DMS 273 (cell line): ENCODE measurements at regions not wholly inside any gene's neighbourhood (a gene's known extent, or its start where the extent isn't known, plus 50 kb on each side); places are given as distances from the start of the nearest gene placed in this dataset.

ENCODE experiments used
- DNase-seq: peaks from one replicate; lab custom pipeline; 2025; ENCODE audit not compliant: unreplicated experiment; lab: John Stamatoyannopoulos, UW

DNA sequence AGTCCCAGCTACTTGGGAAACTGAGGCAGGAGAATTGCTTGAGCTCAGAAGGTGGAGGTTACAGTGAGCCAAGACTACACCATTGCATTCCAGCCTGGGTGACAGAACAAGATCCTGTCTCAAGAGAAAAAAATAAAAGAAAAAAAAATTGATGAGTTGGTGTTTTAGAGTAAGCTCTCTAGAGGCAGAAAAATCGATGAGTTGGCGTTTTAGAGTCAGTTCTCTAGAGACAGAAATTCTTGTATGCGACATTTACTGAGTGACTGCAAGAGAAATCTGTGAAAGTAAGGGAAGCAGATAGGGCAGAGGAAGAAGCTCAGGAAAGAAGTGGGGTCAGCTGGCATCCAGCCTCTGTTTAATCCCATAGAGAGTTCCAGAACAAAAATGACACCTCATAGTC is 298.7 kb upstream of the ARRDC4 start:
- DNase-seq = no peak

DNA sequence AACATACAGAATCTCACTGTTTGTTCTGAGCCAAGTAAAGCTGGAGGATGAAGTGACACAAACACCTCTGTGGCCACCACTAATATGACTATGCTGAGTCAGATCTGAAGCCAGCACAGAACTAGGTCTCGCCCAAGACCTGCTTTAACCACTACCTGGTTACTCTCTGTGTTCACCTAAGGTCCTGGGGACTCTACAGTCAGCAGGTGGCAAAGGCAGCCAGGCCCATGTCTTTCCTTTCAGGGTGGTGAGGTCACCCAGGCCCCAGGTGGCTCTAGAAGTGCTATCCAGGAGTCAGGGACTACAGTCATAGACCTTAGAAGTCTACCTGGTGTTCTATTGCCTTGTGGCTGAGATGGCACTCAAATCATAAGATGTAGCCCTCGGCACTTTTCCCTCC is 287.9 kb upstream of the ARRDC4 start:
- DNase-seq = no peak

DNA sequence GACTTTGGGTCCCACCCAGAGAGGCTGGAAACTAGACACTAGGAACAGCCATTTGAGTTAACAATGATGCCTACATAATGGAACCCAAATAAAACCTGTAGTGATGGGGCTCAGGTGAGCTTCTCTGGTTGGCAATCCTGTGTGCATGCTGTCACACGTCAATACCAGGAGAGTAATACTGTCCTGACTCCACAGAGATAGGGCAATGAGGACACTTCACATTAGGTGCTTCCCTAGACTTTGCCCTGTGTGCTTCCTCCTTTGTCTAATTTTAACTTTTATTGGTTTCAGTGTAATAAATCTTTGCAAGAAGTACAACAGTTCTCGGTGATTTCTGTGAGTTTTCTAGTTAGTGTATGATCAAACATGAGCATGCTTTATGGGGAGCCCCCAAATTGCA is 281.8 kb upstream of the ARRDC4 start:
- DNase-seq = no peak

DNA sequence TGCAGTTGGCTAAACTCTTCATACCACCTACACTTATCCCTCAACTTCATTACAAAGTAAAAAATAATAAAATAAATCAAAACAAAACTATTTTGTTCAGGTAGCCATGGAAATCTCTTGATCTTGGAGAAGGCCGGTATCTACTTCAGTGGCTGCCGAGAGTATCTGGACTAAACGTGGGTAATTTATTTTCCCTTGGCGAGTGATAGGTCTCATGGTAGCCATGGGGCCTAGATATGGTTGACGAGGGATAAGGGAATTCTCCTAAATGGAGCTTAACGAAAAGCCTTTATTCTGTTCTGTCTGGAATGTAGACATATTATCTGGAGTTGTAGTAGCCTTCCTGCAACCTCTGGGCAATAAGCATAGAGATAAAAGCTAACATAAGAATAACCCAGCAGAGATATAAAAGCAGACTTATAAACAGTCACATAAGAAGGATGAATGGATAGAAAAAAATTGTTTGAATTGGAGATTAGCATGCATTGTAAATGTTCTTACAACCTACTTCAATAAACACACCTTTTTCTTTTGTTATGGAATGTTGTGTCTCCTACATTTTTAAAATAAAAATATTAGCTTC is 281.3 kb upstream of the ARRDC4 start:
- DNase-seq = no peak

DNA sequence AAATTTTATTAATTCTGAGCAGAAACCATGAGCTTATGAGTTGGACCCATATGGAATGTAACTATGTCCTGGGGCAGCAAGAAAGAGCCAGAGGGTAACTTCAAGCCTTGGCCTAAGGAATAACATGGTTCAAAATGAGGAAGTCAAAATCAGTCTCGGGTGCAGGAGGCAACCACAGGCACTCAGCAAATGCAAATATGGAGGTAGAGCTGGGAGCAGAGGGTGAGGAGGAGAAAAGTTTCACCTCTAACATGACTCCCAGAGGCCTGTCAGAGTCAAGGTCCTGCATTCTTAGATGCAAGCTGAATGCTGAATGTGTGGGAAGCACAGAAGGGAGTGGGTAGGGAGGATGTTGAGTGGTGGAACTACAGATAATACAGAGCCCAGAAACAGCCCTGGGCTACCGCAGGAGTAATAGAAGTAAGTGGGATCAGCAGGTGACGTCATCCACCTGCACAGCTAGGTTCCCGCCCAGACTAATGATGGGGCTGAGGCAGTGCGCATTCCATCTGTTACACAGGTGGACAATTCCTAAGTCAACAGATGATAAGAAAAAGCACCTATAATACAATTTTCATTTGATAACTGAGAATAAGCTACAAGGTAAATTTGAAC is 279.8 kb upstream of the ARRDC4 start:
- no peak for DNase-seq

DNA sequence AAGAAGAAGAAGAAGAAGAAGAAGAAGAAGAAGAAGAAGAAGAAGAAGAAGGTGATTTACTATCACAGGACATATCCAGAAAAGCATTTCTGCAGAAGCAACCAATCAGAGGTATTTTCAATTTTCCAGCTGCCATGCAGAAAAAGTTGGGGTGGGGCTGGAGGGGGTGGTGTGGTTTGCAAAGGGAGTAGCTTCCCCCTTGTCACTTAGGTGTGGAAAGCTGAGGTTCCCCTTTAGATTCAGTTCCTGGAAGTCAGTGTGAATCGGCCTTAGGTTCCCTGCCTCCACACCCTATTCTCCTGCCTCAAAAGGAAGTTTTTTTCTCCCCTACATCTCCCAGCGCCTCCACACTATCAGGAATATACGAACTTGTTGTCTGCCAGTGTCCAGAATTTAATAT is 276.7 kb upstream of the ARRDC4 start:
- DNase-seq = no peak

DNA sequence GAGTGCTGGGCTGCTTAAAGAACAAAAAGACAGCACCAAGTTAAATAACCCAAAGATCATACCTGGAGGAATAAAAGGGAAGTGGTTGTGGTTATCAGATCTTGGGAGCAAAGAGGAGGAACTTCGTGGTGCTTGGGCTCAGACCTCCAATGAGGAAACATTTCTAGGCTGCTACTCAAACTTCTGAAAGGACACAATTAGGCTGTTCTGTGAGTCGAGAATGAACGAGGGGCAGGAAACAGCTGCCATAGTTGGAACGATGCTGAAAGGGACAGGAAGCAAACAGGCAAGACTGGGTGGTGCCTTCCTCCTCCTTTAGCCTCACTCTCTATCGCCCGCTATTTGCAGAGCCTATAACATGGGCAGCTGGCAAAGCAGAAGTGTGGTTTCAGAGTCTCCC is 276.3 kb upstream of the ARRDC4 start:
- DNase-seq = no peak

DNA sequence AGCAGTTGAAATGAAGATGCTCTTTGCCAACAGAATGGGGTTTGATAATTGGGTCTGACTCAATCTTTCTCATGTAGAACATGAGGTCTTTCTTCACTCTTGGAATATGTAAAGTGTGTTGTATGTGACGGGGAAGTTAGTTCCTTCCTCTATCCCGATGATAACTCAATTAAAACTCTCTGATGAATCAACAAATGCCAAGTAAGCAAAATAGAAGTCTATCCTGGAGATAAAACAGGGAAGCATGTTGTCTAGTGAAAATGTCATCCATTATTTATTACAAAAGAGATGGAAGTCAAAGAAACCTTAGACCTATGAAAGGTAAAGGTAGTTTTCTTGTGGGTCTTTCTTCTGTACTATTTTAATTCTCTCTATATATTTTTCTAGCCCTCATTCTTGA is 274.2 kb upstream of the ARRDC4 start:
- DNase-seq = no peak

DNA sequence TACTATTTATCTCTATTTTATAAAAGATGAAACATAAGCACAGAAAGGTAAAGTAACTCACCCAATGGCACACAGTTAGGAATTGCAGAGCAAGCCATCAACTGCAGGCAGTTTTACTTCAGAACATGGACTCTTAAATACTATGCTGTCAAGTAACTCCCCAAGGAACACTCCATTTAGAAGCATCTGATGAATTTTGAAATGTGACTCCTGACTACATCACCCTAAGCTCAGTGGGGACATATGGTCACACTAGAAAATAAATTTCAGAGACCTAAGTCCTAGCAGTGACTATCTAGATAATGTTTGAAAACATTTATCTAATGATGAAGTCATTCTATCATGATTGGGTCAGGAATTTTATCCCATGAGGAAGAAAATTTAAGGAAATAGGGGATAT is 272.8 kb upstream of the ARRDC4 start:
- DNase-seq = no peak

DNA sequence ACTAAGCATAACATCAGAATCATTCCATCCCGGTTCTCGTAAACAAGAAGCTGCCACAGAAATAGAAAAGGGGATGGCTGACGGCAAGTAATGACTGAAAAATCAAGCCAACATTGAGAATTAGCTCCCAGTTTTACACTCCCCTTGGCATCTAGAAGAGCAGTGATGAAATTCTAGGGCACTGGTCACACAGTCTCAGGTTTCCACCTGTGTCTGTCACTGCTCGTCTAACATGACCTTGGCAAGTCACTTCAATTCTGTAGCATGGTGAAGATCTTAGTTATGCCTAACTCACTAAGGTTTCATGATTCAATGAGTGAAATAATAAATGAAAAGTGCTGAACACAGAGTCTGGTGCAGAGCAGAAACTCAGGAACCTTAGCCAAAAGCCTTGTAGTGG is 272.3 kb upstream of the ARRDC4 start:
- DNase-seq = no peak

DNA sequence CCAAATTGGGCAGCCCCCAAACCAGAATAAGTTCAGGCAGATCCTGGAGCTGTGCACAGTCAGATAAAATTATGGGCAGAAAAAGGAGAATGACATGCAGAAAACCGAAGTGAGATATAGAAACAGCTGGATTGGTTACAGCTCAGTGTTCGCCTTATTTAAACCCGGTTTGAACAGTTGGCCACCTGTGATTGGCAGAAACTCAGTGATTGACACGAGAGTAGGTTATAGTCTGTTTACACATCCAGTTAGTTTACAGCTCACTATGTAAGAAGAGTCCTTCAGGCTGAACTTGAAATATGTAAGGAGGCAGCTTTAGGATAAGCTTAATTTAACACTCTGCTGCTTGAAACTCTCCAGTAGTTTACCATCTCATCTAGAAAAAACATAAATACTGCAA is 271.6 kb upstream of the ARRDC4 start:
- DNase-seq = no peak

DNA sequence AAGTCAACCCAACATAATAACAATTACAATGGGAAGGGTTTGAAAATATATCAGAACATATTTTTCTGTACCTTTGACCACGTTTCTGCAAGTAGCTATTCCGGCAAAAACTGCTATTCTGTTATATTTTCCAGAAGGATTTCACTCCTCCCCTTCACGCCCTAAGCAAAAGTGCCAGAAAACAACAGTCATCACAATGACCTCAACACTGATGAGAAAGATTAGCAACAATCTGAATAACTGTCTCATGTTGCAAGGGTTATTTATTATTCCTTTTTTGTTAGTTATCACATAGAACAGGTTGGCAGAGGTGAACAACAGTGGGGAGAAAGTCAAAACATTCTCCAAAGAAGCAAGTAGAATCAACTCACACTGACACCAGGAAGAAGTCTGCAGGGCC is 269.4 kb upstream of the ARRDC4 start:
- no peak for DNase-seq

DNA sequence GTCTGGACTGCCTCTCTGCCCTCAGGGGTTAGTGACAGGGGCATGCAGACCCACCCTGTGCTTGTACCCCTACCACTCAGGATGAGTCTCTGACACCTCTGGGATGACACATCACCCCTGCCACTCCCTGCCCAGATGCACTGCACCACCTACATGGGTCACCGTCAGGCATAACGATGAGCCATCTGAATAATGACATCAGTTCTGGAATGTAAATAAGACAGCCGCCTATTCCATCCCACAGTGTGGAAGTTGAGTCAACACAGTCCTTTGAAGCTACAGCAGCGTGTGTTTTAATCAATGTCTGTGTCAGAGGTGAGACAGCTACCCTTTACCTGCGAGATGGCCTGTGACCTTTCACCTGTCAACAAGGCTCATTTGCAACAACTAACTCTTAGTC is 268.7 kb upstream of the ARRDC4 start:
- DNase-seq = no peak

DNA sequence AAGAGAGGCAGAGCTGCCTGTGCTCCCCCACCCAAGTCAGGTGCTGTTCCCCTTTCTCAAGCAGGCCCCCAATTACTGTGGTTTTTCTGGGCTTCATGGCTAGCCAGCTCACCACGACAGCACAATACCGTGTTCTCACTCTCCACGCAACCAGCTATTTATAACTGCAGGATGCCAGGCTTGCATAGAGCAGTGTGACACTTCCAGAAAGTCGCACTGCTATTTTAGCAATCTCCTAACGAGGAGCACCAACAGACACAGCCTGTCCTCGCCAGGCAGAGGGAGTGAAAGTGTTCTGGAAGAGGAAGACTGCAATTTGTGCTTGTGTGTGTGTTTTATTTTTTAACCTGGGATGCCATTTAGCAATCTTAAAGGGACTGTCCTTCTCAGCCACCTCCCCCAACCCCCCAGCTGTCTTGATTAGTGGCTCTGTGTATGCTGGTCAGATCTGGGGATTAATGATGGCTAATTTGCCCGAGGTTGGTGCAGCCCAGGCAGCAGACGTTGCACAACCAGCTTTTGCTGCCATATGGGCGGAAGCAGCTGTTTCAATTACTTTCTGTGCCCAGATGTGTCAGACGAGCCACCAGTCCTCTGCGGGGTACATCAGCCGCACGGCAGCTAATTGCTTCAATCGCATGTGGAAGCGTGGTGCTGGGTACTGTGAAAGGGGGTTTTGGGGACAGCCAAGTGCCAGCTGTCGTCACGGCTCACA is 268.0 kb upstream of the ARRDC4 start:
- DNase-seq = no peak

DNA sequence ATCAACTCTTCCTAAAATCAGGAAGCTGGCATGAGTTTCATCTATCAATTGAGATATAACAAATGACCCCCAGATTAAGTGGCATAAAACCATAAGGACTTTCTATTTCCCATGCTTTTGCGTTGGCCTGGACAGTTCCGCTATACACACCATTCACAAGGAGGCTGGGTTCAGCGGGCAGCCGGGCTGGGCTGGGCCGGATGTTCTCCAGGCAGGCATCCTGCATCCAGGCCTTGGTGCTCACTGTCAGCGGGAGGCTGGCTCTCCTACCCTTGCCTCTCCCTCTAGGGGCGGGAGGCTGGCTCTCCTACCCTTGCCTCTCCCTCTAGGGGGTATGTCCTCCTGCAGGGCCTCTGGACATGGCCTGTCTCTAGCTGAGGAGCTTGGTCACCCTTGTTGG is 266.0 kb upstream of the ARRDC4 start:
- no peak for DNase-seq

DNA sequence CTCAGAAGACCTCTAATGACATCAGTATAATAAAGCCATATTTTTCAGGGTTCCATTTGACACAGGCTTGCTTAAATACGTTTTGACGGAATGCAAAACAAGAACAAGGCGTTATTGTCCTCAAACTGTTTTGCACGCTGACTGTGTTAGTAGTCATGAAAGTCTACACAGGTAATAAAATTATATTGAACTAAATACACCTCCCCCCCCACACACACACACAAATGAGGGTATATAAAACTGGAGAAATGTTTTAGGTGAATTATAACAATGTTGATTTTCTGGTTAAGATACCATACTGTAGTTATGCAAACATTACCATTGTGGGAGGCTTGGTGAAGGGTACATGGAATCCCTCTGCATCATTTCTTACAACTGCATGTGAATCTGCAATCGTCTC is 257.1 kb upstream of the ARRDC4 start:
- no peak for DNase-seq

DNA sequence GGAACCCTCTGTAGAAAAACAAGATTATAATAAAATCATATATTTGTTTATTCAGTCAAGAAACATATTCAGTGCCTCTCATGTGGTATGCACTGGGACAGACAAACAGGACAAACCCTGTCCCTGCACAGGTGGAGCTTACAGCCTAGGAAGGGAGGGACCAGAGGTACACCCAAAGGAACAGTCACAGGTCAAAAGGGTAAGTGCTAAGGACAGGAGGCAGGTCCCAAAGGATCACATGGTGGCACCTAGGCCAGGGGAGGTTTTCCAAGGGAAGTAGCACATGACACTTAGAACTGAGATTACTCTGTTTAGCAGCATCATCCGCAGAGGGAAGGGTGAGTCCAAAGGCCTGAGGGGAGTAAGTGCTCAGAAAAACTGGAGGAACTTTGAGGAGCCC is 254.4 kb upstream of the ARRDC4 start:
- DNase-seq = no peak

DNA sequence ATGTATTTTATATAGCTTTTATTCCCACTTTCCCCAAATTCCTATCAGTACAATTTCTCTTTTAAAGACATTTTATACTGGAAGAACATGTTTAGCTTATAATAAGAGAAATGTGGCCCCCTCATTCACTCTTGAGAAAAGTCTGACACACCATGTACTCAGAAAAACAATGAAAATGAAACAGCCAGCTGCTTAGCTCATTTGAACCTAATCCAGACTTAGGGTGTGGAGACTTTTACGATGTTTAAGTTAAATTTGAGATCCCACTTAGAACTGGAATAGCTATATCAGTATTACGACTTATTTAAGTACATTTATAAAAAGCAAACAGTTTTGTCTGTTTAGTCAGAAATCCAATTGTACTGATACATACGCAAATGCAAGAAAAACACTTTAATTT is 252.3 kb upstream of the ARRDC4 start:
- no peak for DNase-seq

DNA sequence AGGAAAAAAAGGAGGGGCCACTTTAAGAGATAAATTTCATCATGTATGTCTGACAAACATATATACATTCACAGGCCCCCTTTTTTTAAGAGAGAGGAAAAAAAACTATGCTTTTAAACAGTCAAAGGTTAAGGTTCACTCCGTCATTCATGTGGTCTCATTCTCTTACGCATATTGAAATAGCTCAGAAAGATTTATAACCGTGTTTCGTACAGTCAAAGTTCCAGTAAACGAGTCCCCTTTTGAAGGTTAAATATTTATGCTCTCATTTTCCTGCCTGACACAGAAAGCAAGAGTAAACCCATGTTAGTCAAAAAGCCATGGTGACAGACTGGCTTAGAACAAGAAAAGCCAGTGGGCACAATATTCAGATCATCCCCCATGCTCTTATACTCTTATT is 248.0 kb upstream of the ARRDC4 start:
- DNase-seq = no peak

DNA sequence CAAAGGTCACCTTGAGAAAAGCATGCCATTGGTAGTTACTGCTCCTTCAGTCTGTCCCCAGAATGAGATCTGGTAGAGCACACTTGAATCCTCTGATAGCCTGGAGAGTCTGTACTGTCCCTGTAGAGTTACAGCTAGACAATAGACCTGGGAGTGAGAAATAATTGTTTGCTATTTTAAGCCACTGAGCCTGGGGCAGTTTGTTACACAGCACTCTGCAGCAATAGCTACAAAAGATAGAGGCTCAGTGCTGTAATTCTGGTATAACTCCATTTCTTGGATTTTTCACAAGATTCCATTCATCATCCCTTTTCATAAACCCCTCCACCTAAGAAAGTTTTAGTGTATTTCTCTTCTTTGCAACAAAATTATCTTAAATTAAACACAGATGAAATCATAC is 242.7 kb upstream of the ARRDC4 start:
- no peak for DNase-seq

DNA sequence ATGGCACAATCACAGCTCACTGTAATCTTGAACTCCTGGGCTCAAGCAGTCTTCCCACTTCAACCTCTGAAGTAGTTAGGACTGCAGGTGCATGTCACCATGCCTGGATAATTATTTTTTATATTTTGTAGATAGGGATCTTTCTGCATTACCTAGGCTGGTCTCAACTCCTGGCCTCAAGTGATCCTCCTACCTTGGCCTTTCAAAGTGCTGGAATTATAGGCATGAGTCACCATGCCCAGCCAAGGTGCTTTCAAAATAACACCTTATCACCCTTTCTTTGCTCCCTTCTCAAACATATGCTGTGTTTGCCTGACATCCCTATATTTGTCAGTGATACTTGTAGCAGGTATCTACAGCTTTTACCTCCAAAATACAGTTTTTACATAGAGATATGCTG is 242.0 kb upstream of the ARRDC4 start:
- DNase-seq = no peak

DNA sequence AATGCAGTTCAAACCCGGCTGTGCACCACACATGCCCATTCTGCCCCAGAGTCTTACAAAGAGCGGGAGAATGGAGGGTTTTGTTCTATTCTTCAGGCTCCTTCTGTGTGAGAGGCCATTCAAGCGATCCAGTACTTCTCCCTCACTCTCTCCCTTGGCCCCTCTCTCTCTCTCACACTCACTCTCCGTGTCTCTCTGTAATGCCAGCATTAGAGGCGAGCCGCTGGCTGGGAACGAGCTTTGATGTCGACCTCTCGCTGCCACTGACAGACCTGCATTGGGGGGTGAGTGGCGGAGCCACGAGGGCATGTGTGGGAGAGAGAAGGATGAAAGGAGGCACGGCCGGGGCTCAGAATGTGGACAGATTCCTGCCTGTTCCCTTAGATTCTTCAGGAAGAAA is 231.7 kb upstream of the ARRDC4 start:
- DNase-seq = no peak

DNA sequence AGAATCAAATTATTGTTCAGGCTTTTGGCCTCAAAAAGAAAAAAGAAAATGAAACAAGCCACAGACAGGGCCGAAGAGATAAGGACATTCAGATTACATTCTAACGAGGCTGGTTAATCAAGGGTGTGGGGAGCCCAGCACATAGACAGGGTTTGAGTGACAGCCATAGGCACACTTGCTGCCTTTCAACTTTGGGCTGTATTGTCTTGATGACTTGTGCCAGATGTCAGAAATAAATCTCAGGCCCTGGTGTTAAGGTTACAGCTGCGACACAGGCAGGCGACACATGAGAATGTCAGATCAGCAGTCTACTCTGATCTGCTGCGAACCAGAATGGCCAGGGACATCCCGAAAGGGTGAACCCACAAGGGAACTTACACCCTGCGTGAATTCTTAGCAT is 231.2 kb upstream of the ARRDC4 start:
- DNase-seq = no peak
